ENCODE measurements at regions not wholly inside any gene's neighbourhood (a gene's known extent, or its start where the extent isn't known, plus 50 kb on each side); places are given as distances from the start of the nearest gene placed in this dataset.

- Histone ChIP-seq H3K9me2 (ENCODE audit: insufficient read depth, low read length) (no peaks in the 10 kb centered on the region), H3K4me2 (ENCODE audit: low read length) (no peak overlapping the region), H4K20me1 (ENCODE audit: insufficient read depth, low read length) (no peaks in the 10 kb centered on the region), H3K79me2 (ENCODE audit: insufficient read depth, low read depth, low read length) (no peaks in the 10 kb centered on the region), H3K36me3 (ENCODE audit: insufficient read depth, low read length) (no peaks in the 10 kb centered on the region), H3K27ac (ENCODE audit: low read depth, low read length, poor library complexity, severe bottlenecking) (no peak overlapping the region), H3K4me1 (ENCODE audit: insufficient read depth, low read length, poor library complexity, severe bottlenecking) (no peaks in the 10 kb centered on the region), H2AFZ (ENCODE audit: low read length) (no peak overlapping the region), H3K4me3 (ENCODE audit: low read depth, low read length, poor library complexity, severe bottlenecking) (no peak overlapping the region), H3K9me3 (ENCODE audit: low read length) (no peaks in the 10 kb centered on the region)
- ChIA-PET CTCF (ENCODE audit: unreplicated experiment) (no interaction called here), POLR2A (no interaction called here)
- BruUV-seq (replicated peaks) = no TSS peak
- no peak for DNase-seq (ENCODE audit: low spot score)
- intact Hi-C loops (cut with micrococcal nuclease; ENCODE audit: unreplicated experiment) = no loop called here
- TF ChIP-seq CTCF (conservative IDR thresholded peaks at IDR 0.05; ENCODE audit: low read length) (no peak), EZH2phosphoT487 (IDR thresholded peaks at IDR 0.05; ENCODE audit: borderline replicate concordance, low read depth, low read length) (no peak)
These were observed 788.4 kb downstream of the AACS start for GRCh38 chr12:125853670-125854069.

GRCh38 chr12:125856366-125856765 is 791.1 kb downstream of the AACS start:
- no peak for DNase-seq (ENCODE audit: low spot score)
- POLR2A ChIA-PET = no interaction called here
- no peaks in the 10 kb centered on the region for H3K79me2 ChIP-seq (ENCODE audit: insufficient read depth, low read depth, low read length)
- H4K20me1 ChIP-seq (ENCODE audit: insufficient read depth, low read length) = no peaks in the 10 kb centered on the region
- no peaks in the 10 kb centered on the region for H3K9me3 ChIP-seq (ENCODE audit: low read length)
- no peak overlapping the region for H3K27ac ChIP-seq (ENCODE audit: low read depth, low read length, poor library complexity, severe bottlenecking)
- no peak overlapping the region for H3K4me2 ChIP-seq (ENCODE audit: low read length)
- H3K4me1 ChIP-seq (ENCODE audit: insufficient read depth, low read length, poor library complexity, severe bottlenecking) = no peaks in the 10 kb centered on the region
- CTCF ChIA-PET (ENCODE audit: unreplicated experiment) = no interaction called here
- H3K9me2 ChIP-seq (ENCODE audit: insufficient read depth, low read length) = no peaks in the 10 kb centered on the region
- BruUV-seq (replicated peaks) = no TSS peak
- intact Hi-C loops (cut with micrococcal nuclease; ENCODE audit: unreplicated experiment) = no loop called here
- H3K4me3 ChIP-seq (ENCODE audit: low read depth, low read length, poor library complexity, severe bottlenecking) = no peak overlapping the region
- no peaks in the 10 kb centered on the region for H3K36me3 ChIP-seq (ENCODE audit: insufficient read depth, low read length)
- TF ChIP-seq EZH2phosphoT487 (IDR thresholded peaks at IDR 0.05; ENCODE audit: borderline replicate concordance, low read depth, low read length) (no peak), CTCF (conservative IDR thresholded peaks at IDR 0.05; ENCODE audit: low read length) (no peak)
- no peak overlapping the region for H2AFZ ChIP-seq (ENCODE audit: low read length)

GRCh38 chr12:125856896-125857295 is 791.7 kb downstream of the AACS start:
- Histone ChIP-seq H3K36me3 (ENCODE audit: insufficient read depth, low read length) (no peaks in the 10 kb centered on the region), H3K4me1 (ENCODE audit: insufficient read depth, low read length, poor library complexity, severe bottlenecking) (no peaks in the 10 kb centered on the region), H3K9me3 (ENCODE audit: low read length) (no peaks in the 10 kb centered on the region), H3K79me2 (ENCODE audit: insufficient read depth, low read depth, low read length) (no peaks in the 10 kb centered on the region), H2AFZ (ENCODE audit: low read length) (no peak overlapping the region), H3K4me2 (ENCODE audit: low read length) (no peak overlapping the region), H3K4me3 (ENCODE audit: low read depth, low read length, poor library complexity, severe bottlenecking) (no peak overlapping the region), H4K20me1 (ENCODE audit: insufficient read depth, low read length) (no peaks in the 10 kb centered on the region), H3K9me2 (ENCODE audit: insufficient read depth, low read length) (no peaks in the 10 kb centered on the region), H3K27ac (ENCODE audit: low read depth, low read length, poor library complexity, severe bottlenecking) (no peak overlapping the region)
- CTCF ChIA-PET (ENCODE audit: unreplicated experiment) = no interaction called here
- no peak for DNase-seq (ENCODE audit: low spot score)
- intact Hi-C loops (cut with micrococcal nuclease; ENCODE audit: unreplicated experiment) = no loop called here
- POLR2A ChIA-PET = no interaction called here
- BruUV-seq (replicated peaks) = no TSS peak
- TF ChIP-seq CTCF (conservative IDR thresholded peaks at IDR 0.05; ENCODE audit: low read length) (no peak), EZH2phosphoT487 (IDR thresholded peaks at IDR 0.05; ENCODE audit: borderline replicate concordance, low read depth, low read length) (no peak)
